Ramos (cell line): ENCODE measurements at regions not wholly inside any gene's neighbourhood (a gene's known extent, or its start where the extent isn't known, plus 50 kb on each side); places are given as distances from the start of the nearest gene placed in this dataset.
"Not testable (repeated sequence)": the region's sequence is repeated elsewhere in the genome, so short reads cannot be mapped to it uniquely, and the experiment has no call there.

Source experiments
- in situ Hi-C: fragments of 300-500 bp; cut with MboI; formaldehyde crosslinking; loops from one replicate; pipeline ENCODE4 v1.14.3; 2022; ENCODE audit warnings: low sequenced_read_pairs; ENCODE audit not compliant: unreplicated experiment

GRCh38 chr5:128708841-128709240 lies 170.8 kb upstream of the FBN2 start:
- in situ Hi-C loops = no loop called here

GRCh38 chr5:128711216-128711615 lies 173.2 kb upstream of the FBN2 start:
- in situ Hi-C loops = no loop called here

DNA sequence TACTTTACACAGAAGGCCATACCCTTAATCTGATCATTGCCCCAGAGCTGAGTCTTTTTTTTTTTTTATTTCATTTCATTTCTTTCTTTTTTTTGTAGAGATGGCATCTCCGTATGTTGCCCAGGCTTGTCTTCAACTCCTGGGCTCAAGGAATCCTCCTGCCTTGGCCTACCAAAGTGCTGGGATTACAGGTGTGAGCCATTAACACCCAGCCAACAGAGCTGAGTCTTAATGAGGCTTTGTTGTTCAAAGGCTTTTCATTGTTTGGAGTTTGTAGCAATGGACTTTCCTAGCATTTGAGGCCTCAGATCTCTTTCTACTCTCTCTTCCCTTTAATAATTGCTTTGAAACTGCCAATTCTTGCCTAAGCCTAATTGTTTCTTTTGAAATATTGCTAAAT lies 176.5 kb upstream of the FBN2 start:
- in situ Hi-C loops = no loop called here

- in situ Hi-C loops = no loop called here
Measured at GRCh38 chr5:128722551-128722950, 184.5 kb upstream of the FBN2 start.

GRCh38 chr5:128730021-128730420 lies 192.0 kb upstream of the FBN2 start:
- in situ Hi-C loops = not testable (repeated sequence)

DNA sequence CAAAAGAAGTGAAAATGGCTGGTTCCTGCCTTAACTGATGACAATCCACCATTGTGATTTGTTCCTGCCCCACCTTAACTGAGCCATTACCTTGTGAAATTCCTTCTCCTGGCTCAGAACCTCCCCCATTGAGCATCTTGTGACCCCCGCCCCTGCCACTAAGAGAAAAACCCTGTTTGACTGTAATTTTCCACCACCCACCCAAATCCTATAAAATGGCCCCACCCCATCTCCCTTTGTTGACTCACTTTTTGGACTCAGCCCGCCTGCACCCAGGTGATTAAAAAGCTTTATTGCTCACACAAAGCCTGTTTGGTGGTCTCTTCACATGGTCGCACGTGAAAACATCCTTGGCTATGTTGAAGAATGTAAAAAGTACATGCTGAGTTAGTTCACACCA lies 197.6 kb upstream of the FBN2 start:
- in situ Hi-C loops = not testable (repeated sequence)

DNA sequence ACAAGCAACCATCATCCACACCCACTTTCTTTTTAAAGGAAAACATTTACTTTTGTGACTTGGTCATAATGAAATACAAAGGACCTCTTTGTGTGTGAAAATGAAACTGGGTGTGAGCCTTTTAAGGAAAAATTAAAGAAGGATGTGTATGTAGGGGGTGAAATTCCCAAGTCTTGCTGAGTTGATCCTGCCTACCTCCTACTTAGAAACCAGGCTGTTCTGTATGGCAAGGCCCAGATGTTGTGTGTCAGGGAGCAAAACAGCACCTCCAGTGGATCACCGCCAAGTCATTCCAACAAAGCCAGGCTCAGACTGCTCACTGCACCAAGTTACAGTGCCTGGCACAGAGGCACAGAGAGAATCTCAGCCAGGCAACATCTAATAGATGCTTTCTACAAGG lies 198.5 kb upstream of the FBN2 start:
- in situ Hi-C loops = no loop called here

DNA sequence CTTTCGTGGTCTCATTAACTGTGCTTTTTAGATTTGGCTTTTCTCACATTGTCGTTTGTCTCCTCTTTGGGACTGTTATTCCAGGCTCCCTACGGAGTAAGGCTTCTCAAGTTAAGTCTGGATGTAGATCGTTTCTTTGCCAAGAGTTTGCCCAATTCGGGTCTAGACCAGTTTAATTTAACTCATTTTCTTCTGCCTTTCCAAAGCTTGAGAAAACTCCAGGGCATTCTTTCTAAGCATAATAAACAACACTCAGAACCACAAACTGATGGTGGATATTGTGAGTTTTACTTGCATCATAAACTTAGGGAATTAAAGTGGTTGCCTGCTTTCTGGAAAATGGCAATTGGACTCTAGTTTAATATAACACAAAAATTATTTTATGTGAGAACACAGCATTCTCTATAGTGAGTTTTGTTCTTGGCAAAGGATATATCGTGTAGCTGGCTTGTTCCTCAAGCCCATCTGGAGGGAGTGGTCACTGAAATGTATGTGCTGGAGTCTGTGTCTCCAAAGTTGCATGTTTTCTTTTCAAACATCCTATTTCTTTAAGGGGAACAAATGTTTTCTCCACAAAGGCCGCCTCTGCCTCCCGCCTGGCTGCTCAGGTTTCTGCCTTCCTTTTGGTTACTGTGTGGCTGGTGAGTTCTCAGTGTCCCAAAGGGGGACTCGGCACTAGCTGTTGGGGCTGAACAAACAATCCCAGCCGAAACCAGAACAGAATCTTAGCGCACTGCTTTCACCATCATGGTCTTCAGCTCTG lies 211.3 kb upstream of the FBN2 start:
- in situ Hi-C loops = no loop called here

GRCh38 chr5:128750155-128750554 lies 212.1 kb upstream of the FBN2 start:
- in situ Hi-C loops = no loop called here

DNA sequence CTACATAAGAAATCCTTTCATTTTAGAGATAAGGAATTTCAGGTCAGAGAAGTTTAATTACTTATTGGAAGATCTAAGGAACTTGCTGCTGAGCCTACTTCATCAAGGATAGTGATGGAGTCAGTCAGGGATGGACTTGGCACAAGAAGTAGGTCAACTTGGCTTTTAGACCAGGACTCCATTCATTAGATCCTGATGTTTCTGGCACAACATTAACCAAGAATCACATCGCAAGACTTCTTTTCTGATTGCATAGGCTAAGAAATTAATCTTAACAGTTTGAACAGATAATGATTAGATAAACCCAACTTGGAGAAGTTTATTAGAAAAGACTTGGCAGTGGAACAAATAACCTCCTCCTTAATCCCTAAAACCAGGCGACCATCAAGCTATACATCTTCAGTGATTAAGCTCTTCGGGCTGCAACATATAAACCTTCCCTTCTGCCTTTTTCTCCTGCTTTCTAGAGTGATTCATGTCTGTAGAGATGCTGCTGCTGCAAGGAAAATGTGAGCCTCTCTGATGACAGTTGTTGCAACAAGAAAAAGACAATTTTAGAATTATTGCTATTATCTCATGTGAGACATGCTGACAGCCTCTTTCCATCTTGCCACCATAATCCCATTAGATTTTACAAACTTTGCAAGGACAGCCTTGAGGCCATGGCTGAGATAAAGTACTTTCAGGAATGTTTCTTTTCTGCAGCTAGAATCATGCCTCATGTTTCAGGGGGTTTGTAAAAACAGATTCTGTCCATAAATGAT lies 207.9 kb upstream of the SLC27A6 start:
- in situ Hi-C loops = no loop called here

DNA sequence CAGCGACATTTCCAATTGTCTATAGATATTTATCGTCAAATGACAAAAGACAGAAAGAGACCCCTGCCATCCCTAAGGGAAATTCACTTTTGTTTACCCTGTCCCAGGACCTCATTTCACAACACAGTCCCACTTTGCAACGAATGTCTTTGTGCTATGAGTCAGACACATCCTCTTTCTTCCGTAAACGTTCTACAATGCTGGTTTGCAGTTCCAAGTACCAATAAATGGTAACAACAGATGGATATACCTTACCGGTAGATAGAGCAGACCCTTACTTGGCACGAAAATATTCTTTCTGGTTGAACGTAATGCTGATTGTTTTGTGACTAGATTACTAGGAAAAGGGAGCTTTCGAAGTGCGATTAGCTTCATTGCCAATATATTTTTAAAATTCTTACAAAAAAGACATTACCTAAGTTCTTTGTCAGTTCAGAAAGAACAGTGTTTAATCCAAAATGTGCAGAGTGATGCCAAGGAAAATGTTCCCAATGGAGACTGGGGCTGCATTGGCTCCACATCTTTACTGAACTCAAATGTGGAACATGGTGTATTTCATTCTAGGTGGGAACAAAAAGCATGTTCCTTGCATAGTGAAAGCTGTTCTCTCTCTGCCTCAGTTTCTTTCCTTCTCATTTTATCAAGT lies 202.5 kb upstream of the SLC27A6 start:
- in situ Hi-C loops = no loop called here

DNA sequence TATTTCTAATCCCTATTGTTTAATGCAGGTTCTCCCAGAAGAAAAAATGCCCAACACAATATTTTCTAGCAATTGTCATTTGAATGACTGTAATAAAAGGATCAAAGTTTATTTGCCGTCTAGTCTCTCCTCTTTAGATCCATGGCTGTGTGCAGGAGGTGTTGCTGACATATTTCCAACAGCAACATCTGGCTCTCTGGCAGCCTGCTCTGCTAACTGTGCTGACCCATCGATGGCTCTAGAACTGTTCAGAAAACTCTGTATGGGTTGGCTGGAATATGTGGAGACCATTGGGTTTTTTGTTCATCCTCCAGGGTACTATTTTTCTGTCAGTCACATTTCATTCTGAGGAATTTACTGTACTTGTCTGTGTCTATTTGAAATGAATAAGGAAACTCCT lies 202.0 kb upstream of the SLC27A6 start:
- in situ Hi-C loops = no loop called here

DNA sequence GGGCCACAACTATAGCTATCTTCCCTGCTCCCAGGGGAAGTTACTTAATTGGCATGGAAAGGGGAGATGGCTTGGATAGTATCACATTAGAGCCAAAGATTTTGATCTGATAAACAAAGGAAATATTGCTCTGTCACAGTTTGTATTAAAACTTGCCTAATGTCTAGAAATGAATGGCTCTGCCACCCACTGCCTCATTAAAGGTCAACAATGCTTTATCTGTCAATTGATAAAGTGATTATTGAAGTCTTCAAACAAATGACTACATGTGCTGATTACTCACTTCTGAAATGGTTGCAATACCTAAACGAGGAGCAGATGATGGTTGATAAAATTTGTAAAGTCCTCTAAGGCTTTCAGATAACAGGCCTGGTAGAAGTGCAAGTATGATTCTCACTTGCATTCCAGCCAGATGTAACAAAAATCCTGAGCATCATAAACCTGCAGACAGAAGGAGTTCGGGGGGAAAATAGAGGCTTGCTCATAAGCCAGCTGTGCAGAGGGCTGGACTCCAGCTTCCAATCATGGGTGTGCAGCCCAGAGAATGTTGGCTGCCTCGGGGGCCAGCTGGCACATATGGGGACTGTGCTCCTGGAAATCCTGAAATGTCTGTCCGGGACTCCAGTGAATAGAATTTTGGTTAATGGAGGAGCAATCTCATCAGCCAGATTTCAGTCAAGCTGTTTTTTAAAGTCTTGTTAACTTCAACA lies 200.5 kb upstream of the SLC27A6 start:
- in situ Hi-C loops = no loop called here

GRCh38 chr5:128765448-128766061 lies 199.7 kb upstream of the SLC27A6 start:
- in situ Hi-C loops = no loop called here

DNA sequence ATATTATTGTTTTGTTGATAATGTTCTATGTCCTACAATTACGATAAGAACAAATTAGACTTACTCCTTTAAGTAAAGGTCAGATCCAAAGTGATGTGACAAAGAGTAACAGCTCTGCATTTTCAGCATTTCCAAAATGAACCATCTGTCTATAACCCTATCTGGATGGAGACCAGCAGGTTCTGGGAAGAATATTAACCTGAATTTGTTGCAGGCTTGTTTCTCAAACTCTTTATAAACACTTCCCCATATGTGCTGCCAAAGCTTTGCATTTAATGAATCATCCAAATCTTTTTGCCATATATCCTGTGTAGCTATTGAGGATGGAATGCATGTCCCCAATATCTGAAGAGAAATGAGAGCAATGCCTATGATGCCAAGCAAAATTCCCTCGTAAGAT lies 198.9 kb upstream of the SLC27A6 start:
- in situ Hi-C loops = no loop called here

DNA sequence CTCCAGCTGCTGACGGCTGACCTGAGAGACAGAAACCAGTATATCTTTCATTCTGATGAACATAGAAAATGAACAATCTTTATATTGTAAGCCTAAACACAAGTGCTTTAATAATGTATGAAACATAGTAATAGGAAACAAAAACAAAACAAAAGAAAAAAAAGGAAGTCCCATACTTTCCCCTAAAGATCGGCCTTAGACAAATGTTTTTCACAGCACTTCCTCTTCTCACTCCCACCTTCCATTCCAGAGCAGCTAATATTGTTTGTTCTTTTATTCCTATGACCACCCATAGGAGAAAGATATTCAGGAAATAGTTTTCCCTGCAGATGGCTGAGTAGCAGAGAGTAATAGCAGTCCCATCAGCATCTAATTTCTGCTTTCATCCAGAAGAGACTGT lies 194.4 kb upstream of the SLC27A6 start:
- in situ Hi-C loops = no loop called here

GRCh38 chr5:128772356-128772755 lies 192.9 kb upstream of the SLC27A6 start:
- in situ Hi-C loops = no loop called here

- in situ Hi-C loops = no loop called here
Measured at GRCh38 chr5:128773378-128773777, 191.9 kb upstream of the SLC27A6 start.

DNA sequence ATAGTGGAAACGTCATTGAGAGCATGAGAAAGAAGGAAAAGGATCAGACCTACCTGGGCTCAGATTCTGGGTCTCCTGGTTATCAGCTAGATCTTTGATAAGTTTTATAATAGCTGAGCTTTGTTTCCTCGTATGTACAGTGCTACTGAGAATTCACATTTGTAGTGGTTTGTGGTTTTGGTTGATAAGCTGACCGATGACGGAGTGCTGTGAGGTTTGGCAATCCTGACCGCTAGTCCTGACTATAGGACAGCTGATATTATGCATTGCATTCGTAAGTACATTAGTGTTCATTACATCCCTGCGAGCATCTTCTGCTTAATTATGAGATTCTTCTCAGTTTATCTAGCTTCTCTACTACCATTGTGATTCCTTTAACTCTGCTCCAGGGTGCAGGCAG lies 190.7 kb upstream of the SLC27A6 start:
- in situ Hi-C loops = no loop called here

DNA sequence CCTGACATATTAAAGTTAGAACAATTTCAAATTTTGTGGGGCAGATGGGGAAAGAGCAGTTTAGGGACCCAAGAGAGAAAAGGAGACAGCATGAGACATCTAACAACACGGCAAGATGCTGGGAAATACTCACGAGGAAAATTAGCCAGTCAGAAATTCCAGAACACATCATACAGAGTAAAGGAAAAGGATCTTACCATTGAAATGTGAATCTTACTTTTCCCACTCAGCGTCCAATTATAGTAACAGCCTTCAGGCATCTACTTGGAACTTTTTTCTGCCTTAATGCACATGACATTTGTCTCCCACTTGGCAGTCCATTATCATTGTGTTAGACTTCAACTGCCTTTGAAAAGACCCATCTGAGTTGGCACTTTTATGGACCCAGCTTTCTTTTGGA lies 189.7 kb upstream of the SLC27A6 start:
- in situ Hi-C loops = no loop called here
